Endothelial cell of umbilical vein (primary cell): ENCODE measurements at regions not wholly inside any gene's neighbourhood (a gene's known extent, or its start where the extent isn't known, plus 50 kb on each side); places are given as distances from the start of the nearest gene placed in this dataset.

Experiments
- BruUV-seq: library from RNA; stranded (reverse); fragments of 400-500 nt; replicated peaks from 2 replicates; lab custom pipeline; 2021; lab: Mats Ljungman, UMichigan
- CTCF ChIA-PET: fragments of 300-600, 350-600 bp; sonication (Branson Sonifier 250); formaldehyde crosslinking; loops from one replicate; lab custom pipeline; 2021; ENCODE audit warnings: antibody characterized with exemption, inconsistent platforms; lab: Charles Lee
- POLR2A ChIA-PET: fragments of 300-600, 350-600 bp; sonication (Branson Sonifier 250); formaldehyde crosslinking; loops from one replicate; lab custom pipeline; 2021; ENCODE audit warnings: antibody characterized with exemption, inconsistent platforms; lab: Charles Lee
- DNase-seq: peaks from one replicate; pipeline ENCODE4 v3.0.0-alpha.2; 2011; ENCODE audit warnings: low read depth, low spot score
- FAIRE-seq: peaks from 2 replicates; lab custom pipeline; 2011; peaks lifted over from hg19 to GRCh38; lab: Jason Lieb, UNC
- H2AFZ ChIP-seq: 2 replicates; pipeline ENCODE4 v1.6.0; 2012; ENCODE audit warnings: low read depth, low read length, control low read depth, inconsistent platforms
- H3K27ac ChIP-seq: 2 replicates; pipeline ENCODE4 v1.5.1; 2011; ENCODE audit warnings: low read depth, mild to moderate bottlenecking, control low read depth, low read length, moderate library complexity; ENCODE audit not compliant: insufficient read depth
- H3K27me3 ChIP-seq, 2 experiments: 2 replicates each; pipeline versions ENCODE4 v1.6.0 to v1.6.1; 2011; ENCODE audit warnings: low read length in 2 of 2, mixed read lengths in 1 of 2; ENCODE audit not compliant: control insufficient read depth in 2 of 2, insufficient read depth in 2 of 2
- H3K36me3 ChIP-seq, 2 experiments: 2 replicates in 1 of 2; 3 replicates in 1 of 2; pipeline ENCODE4 v1.5.1; 2011; ENCODE audit warnings: low read length in 2 of 2, mild to moderate bottlenecking in 1 of 2, moderate library complexity in 1 of 2; ENCODE audit not compliant: control insufficient read depth in 2 of 2, insufficient read depth in 2 of 2; ENCODE audit errors: extremely low read depth in 1 of 2
- H3K4me1 ChIP-seq: 3 replicates; pipeline ENCODE4 v1.5.1; 2011; ENCODE audit warnings: mild to moderate bottlenecking, low read length; ENCODE audit not compliant: control insufficient read depth, insufficient read depth; ENCODE audit errors: extremely low read depth
- H3K4me2 ChIP-seq: 2 replicates; pipeline ENCODE4 v1.6.1; 2011; ENCODE audit warnings: low read length, control low read depth, mixed read lengths; ENCODE audit not compliant: insufficient read depth
- H3K4me3 ChIP-seq, 3 experiments: fragments of 200-600 bp in 1 of 3; sonication (generic), shearing (Covaris generic) in 1 of 3; replicated peaks in 1 of 3; 2 replicates each; pipeline ENCODE4 v1.5.1; 2011 to 2016; ENCODE audit warnings: control low read depth in 3 of 3, low read length in 3 of 3, mild to moderate bottlenecking in 2 of 3, inconsistent platforms in 1 of 3, low read depth in 1 of 3, moderate library complexity in 1 of 3; ENCODE audit not compliant: insufficient read depth in 1 of 3
- H3K79me2 ChIP-seq: 2 replicates; pipeline ENCODE4 v1.6.0; 2012; ENCODE audit warnings: low read length, inconsistent platforms; ENCODE audit not compliant: control insufficient read depth, insufficient read depth
- H3K9ac ChIP-seq: replicated peaks from 2 replicates; pipeline ENCODE3; 2011; ENCODE audit warnings: low read length, control low read depth; ENCODE audit not compliant: insufficient read depth; ENCODE audit errors: extremely low read depth
- H3K9me1 ChIP-seq: replicated peaks from 3 replicates; pipeline ENCODE4 v1.6.0; 2011; ENCODE audit warnings: mild to moderate bottlenecking, low read length; ENCODE audit not compliant: control insufficient read depth, insufficient read depth; ENCODE audit errors: extremely low read depth
- H3K9me3 ChIP-seq: replicated peaks from 2 replicates; pipeline ENCODE4 v1.5.1; 2012; ENCODE audit warnings: low read length, inconsistent platforms; ENCODE audit not compliant: control insufficient read depth, insufficient read depth
- H4K20me1 ChIP-seq: replicated peaks from 2 replicates; pipeline ENCODE3; 2011; ENCODE audit warnings: mild to moderate bottlenecking, low read length; ENCODE audit not compliant: control insufficient read depth, insufficient read depth; ENCODE audit errors: extremely low read depth
- EZH2 ChIP-seq: IDR thresholded peaks from 2 replicates; pipeline ENCODE4 v1.6.1; 2012; ENCODE audit warnings: borderline replicate concordance, low read depth, mild to moderate bottlenecking, moderate library complexity, low read length, inconsistent platforms; ENCODE audit not compliant: severe bottlenecking
- FOS ChIP-seq: IDR thresholded peaks from 2 replicates; pipeline ENCODE4 v1.6.1; 2011; ENCODE audit warnings: mild to moderate bottlenecking, low read length, moderate library complexity, borderline replicate concordance; ENCODE audit not compliant: insufficient read depth
- GATA2 ChIP-seq: IDR thresholded peaks from 2 replicates; pipeline ENCODE4 v1.7.0; 2011; ENCODE audit warnings: low read depth, mild to moderate bottlenecking, moderate library complexity, mixed read lengths, low read length; ENCODE audit not compliant: insufficient read length, insufficient read depth
- JUN ChIP-seq: IDR thresholded peaks from 2 replicates; pipeline ENCODE4 v1.6.1; 2011; ENCODE audit warnings: borderline replicate concordance, low read depth; ENCODE audit not compliant: insufficient read length, insufficient read depth
- MYC ChIP-seq: IDR thresholded peaks from one replicate; pipeline ENCODE4 v1.6.1; 2011; ENCODE audit warnings: mild to moderate bottlenecking, low read depth, low read length
- POLR2A ChIP-seq: IDR thresholded peaks from 2 replicates; pipeline ENCODE4 v1.6.1; 2012; ENCODE audit warnings: low read depth, mild to moderate bottlenecking, control low read depth, low read length
- POLR2AphosphoS5 ChIP-seq: IDR thresholded peaks from 2 replicates; pipeline ENCODE4 v1.6.1; 2012; ENCODE audit warnings: low read depth, mild to moderate bottlenecking, control low read depth, low read length, moderate library complexity; ENCODE audit not compliant: insufficient read depth
- dilution Hi-C: fragments of 300-500 bp; cut with MboI; formaldehyde crosslinking; loops from one replicate; pipeline ENCODE4 v1.15.0; 2019; ENCODE audit warnings: low sequenced_read_pairs; ENCODE audit not compliant: extremely low pct_ligation_motif_present
- intact Hi-C: fragments of 100-400 bp; cut with micrococcal nuclease; formaldehyde crosslinking; loops from one replicate; pipeline ENCODE4 v1.10.0; 2022
- TF ChIP-seq, protein P1 (sequence below), 2 donors: IDR thresholded peaks; 1 replicate in 1 of 2; 2 replicates in 1 of 2; pipeline ENCODE4 v1.5.1; 2011; ENCODE audit warnings: low read length in 2 of 2, mild to moderate bottlenecking in 2 of 2, moderate library complexity in 2 of 2, control low read depth in 1 of 2, inconsistent platforms in 1 of 2, low read depth in 1 of 2; ENCODE audit not compliant: insufficient read depth in 1 of 2; ENCODE audit errors: extremely low read depth in 1 of 2
- TF ChIP-seq, protein P2 (sequence below): IDR thresholded peaks from 2 replicates; pipeline ENCODE4 v1.6.1; 2011; ENCODE audit not compliant: insufficient read depth, insufficient read length

DNA sequence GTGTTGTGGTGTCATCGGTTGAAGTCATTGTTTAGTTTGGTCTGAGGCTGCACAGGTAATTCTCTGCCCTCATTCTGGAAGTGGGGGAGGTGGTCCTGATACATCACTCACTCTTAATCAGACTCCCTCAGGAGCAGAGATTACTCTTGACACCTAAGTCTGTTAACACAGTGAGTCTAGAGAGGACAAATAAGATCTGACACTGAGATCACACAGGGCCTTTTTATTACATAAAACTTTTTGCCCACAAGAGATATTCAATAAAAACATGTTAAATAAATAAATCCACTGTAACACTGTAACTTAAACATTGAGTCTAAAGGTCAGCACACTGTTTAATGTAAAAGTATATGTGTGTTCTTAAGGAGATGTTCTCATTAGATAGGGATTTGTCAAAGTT, 57.1 kb upstream of the MBNL1 start:
- DNase-seq, result no peak
- Histone ChIP-seq H3K4me3 (no peak overlapping the region), H2AFZ (no peak overlapping the region), H3K36me3 (no peaks in the 10 kb centered on the region), H3K4me1 (no peaks in the 10 kb centered on the region), H3K4me2 (no peak overlapping the region), H3K27ac (no peak overlapping the region), H3K79me2 (no peaks in the 10 kb centered on the region), H3K27me3 (no peaks in the 10 kb centered on the region), H3K9ac (no peak overlapping the region), H4K20me1 (no peaks in the 10 kb centered on the region), H3K9me3 (no peaks in the 10 kb centered on the region), H3K9me1 (no peaks in the 10 kb centered on the region)
- ChIA-PET CTCF (interaction anchor here (0.8 to 1.3 kb wide), 4 partner anchors 13 to 232 kb away, joined by 3 read pairs; no protein-coding TSS in a partner anchor), POLR2A (no interaction called here)
- TF ChIP-seq POLR2AphosphoS5, result no peak
- TF ChIP-seq, protein P1, sequence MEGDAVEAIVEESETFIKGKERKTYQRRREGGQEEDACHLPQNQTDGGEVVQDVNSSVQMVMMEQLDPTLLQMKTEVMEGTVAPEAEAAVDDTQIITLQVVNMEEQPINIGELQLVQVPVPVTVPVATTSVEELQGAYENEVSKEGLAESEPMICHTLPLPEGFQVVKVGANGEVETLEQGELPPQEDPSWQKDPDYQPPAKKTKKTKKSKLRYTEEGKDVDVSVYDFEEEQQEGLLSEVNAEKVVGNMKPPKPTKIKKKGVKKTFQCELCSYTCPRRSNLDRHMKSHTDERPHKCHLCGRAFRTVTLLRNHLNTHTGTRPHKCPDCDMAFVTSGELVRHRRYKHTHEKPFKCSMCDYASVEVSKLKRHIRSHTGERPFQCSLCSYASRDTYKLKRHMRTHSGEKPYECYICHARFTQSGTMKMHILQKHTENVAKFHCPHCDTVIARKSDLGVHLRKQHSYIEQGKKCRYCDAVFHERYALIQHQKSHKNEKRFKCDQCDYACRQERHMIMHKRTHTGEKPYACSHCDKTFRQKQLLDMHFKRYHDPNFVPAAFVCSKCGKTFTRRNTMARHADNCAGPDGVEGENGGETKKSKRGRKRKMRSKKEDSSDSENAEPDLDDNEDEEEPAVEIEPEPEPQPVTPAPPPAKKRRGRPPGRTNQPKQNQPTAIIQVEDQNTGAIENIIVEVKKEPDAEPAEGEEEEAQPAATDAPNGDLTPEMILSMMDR (IDR thresholded peaks at IDR 0.05; ENCODE audit: extremely low read depth in 1 of 2, insufficient read depth in 1 of 2, low read depth in 1 of 2, low read length in 2 of 2), result no peak
- no peak for TF ChIP-seq GATA2
- TF ChIP-seq JUN, result no peak
- no peak for TF ChIP-seq FOS
- TF ChIP-seq POLR2A, result no peak
- TF ChIP-seq, protein P2, sequence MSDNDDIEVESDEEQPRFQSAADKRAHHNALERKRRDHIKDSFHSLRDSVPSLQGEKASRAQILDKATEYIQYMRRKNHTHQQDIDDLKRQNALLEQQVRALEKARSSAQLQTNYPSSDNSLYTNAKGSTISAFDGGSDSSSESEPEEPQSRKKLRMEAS, result no peak
- no peak for TF ChIP-seq EZH2
- no peak for TF ChIP-seq MYC
- no peak for FAIRE-seq
- dilution Hi-C loops, result no loop called here
- BruUV-seq, result no TSS peak
- intact Hi-C loops, result no loop called here
